GM18870 (cell line): ENCODE measurements at regions not wholly inside any gene's neighbourhood (a gene's known extent, or its start where the extent isn't known, plus 50 kb on each side); places are given as distances from the start of the nearest gene placed in this dataset.
"Not testable (repeated sequence)": the region's sequence is repeated elsewhere in the genome, so short reads cannot be mapped to it uniquely, and the experiment has no call there.

Source experiments
- ATAC-seq: cut with Tn5 transposase; IDR thresholded peaks from one replicate; pipeline ENCODE4 v1.9.1; 2021; ENCODE audit warnings: moderate library complexity; ENCODE audit not compliant: unreplicated experiment

DNA sequence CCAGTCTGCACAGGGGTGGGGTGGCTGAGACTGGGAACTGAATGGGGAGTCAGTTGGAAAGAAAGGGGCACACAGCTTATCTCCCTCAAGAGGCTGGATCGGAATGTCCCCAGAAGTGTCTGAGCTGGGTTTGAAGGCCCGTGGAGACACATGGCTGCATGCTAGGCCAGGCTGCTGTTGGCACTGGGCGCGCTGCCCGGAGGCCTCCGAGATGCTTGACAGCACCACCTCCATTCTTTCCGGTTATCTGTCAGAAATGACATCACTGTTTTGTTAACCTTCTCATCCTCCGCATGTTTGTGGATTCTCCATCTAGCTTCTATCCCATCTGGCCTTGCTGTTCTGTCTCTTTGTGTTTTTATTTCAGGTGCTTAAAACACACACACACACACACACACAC lies 85.5 kb downstream of the APIP start:
- ATAC-seq = no peak

DNA sequence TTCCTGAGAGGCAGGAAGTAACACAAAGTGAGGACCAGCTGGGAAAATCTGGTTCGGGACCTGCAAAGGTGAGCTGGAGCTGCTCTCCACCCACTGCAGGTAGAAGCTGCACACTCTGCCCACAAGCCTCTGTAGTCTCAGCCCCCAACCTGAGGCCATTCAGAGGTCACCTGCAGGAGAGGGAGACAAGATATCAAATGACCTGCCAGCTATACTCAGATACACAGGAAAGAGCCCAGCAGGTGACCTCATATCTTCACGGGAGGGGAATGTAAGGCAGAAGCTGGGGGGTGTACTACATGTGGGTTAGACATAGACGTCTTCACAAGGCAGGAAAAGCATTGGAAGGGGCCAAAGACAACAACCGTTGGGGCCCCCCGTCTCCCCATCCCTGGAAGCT lies 86.1 kb downstream of the APIP start:
- no peak for ATAC-seq

DNA sequence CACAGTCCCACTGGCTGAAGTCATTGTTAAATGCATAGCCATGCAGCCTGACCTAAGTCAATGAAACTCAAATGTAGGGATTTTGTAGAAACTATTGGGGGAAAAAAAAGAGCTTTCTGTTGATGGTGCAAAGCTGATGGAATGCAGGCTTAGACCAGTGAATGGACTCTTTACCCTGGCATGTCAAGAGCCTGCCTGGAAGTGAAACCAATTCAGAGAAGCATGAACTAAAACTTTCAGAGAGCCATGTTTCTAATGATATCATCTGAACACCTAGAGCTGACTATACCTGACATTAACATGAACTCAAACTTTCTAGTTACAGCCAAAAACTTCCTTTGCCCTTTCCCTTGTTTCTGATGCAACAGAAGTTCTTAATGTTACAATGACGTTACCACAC lies 89.0 kb downstream of the APIP start:
- no peak for ATAC-seq

DNA sequence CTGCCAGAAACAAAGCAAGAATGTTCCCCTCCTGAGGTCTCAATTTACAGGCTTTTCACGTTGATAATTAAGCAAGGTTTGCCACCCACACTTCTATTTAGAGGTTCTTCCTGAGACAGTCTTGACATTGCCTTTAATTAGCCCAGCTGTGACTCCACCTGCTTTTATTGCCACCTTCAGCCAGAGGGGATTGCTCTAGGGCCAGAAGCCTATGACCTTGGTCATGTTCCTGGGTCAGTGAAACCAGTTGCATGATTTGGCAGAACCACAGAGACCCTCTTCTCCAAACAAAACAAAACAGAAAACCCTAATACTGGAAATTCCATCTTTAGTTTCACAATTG lies 89.8 kb downstream of the APIP start:
- no peak for ATAC-seq

DNA sequence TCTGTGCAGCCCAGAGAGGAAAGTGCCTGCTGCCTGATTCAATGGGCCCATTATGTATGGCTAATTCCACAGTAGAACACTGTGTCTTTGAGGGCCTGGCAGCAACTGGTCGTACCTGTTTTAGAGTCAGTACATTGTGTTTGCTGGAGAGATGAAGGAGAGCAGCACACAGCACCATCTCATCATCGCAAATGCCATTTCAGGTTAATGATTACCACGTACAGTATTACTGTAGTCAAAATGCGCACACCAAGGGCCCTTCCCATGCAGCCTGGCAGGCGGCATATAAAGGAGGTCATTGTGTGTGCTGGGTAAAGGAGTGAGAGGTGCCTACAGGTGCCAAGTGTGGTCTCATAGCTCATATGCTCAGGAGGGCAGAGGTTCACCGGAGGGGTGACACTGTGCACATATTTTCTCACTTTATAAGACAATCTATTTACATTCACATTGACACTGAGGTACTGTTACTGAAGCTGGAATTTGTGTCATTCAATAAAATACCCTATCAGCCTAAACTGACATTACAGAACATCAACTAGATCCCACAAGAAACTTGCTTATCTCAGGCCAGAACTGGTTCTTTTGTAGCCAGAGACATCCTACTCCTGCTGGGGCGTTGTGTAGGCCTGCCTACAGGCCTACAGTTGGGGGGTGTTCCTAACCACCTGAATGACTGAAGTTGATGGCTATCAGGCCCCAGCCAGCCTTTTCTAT lies 90.4 kb downstream of the APIP start:
- ATAC-seq = no peak

DNA sequence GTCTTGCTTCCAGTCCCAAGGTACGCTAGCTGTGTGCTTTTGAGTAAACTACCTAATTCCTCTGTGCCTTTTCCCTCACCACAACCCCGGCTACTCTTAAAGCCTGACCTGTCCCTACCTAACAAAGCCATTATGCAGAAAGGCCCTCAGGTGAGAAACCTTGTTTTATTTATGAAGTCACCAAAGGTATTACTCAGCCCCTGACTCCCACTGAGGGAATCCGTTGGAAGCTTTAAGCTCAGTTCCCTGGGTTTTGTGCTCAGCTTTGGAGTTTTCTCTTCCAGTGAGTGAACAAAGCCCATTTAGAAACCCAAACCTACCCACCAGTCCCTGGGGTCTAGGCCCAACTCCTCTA lies 90.9 kb downstream of the APIP start:
- ATAC-seq = no peak

DNA sequence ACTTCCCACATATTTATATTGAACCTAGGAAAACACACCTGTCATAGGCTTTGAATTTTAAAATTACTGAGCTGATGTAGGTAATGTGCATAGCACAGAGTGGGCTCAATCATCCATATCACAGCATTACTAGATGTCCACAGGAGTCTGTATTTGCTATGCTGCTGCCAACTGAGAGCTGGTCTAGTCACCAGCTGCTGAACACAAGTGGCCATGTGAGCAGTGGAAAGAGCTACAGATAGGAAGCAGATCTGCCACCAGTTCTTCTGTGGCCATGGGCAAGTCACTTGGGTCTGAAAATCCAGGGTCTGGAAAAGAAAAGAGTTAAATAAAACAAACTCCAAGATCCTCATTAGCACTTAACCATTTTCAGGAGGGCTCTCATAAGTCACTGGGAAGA lies 91.8 kb downstream of the APIP start:
- no peak for ATAC-seq

DNA sequence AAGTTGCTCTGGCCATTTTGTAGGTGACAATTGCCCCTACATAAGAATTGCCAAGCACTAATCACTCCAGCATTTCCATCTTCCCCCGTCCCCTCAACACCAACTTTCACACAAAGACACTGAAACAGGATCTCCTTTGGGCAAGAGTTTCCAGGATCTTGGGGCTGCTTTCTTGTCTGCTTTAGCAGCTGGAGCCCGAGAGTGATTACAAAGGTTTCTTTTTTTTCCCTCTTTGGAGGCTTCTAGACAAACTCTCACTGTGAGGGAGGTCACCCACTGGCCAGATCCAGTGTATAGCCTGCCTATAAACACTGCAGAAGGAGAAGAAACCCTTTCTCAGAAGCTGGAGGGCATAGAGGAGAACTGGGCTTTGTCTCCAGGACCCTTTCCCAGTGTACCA lies 92.5 kb downstream of the APIP start:
- no peak for ATAC-seq

DNA sequence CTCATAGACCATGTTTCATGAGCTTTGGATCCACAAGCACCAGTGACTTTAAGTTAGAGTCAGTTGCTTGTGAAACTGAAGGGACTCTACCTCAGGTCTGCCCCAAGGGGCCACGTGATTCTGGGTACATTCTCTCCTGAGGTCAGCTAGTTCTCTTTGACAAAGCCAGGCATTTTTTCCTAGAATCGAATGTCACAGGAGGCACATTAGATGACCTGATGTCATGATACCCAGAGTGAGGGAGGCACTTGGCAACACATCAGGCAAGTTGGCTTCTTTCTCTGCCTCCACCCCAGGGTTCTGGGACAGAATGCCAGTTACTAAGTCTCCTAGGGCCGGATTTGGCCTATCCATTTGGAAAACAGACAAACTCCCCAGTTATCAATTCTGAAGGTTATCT lies 93.0 kb downstream of the APIP start:
- no peak for ATAC-seq

DNA sequence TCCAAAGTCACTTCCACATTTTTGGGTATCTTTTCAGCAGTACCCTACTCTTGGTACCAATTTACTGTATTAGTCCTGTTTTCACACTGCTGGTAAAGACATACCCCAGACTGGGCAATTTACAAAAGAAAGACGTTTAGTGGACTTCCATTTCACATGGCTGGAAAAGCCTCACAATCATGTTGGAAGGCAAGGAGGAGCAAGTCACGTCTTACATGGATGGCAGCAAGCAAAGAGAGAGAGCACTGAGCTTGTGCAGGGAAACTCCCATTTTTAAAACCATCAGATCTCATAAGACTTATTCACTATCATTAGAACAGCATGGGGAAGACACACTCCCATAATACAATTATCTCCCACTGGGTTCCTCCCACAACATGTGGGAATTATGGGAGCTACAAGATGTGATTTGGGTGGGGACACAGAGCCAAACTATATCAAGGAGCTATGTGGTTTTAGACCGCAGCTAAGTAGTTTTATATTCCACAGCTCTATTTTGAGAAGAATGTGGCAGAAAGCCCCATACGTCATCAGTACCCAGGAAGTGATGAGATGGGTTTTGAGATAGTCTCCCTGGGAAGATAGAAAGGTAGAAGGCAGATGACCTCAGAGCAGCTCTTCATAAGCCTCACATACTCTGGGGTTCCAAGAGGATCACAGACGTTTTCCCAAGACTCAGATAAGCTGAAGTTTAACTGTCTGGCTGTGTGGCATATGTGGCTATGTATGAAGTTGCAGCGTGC lies 96.3 kb downstream of the APIP start:
- no peak for ATAC-seq

DNA sequence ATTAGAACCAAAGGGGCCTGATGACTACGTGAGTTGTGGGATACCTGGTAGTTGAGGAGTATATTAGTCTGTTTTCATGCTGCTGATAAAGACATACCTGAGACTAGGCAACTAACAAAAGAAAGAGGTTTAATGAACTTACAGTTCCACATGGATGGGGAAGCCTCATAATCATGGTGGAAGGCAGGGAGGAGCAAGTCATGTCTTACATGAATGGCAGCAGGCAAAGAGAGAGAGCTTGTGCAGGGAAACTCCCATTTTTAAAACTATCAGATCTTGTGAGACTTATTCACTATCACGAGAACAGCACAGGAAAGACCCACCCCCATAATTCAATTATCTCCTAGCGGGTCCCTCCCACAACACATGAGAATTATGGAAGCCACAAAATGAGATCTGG lies 98.4 kb downstream of the APIP start:
- ATAC-seq = not testable (repeated sequence)

DNA sequence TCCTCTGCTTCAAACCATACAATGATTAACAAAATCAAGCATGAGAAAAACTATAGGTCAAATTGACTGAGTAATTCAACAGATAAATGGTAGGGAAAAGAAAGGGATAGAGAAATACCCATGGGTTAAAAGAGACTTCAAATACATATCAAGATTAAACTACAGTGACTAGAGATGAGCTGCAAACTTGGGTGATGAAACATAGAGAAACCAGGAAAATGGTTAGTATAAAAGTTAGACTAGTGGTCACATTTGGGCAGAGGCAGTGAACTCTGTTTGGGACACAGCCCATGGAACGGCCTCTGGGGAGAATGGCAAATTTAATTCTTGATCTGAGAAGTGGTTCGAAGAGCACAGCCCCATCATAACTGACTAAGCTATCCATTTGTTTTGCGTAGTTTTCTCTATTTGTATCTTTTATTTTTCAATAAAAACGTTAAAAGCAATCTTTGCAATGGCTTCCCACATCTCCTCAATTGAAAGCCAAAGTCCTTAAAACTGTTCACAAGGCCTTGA lies 99.4 kb downstream of the APIP start:
- no peak for ATAC-seq

DNA sequence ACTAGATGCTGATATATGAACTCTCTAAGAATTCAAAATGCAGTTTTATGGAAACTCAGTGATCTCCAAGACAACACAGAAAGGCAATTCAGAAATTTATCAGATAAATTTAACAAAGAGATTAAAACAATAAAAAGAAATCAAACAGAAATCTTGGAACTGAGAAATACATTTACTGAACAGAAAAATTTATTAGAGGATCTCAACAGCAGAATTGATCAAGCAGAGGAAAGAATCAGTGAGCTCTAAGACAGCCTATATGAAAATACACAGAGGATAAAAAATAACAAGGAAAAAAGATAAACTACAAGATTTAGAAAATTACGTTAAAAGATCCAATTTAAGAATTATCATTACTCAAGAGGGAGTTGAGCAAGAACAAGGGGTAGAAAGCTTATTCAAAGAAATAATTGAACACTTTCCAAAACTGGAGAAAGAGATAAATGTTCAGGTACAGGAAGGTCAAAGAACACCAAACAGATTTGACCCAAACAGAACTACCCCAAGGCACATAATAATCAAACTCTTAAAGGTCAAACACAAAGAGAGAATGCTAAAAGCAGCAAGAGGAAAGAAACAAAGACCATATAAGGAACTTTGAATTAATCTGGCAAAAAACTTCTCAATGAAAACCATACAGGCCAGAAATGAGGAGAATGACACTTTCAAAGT lies 103.1 kb downstream of the APIP start:
- ATAC-seq = no peak

DNA sequence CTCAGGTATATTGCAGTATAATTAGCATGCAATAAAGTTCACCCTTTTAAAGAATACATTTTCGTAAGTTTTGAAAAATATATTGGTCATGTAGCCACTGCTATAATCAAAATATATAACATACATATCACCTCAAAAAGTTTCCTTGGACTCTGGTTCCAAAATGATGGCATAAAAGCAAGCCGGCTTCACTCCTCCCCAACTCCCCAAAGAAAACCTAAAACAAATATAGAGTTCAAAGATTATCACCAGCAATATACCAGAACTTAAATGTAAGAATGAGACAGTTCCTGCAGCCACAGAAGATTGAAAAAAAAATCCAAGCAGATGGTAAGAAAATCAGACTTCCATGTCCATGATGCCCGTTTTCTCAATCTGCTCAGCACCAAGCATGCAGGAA lies 104.3 kb downstream of the APIP start:
- no peak for ATAC-seq

DNA sequence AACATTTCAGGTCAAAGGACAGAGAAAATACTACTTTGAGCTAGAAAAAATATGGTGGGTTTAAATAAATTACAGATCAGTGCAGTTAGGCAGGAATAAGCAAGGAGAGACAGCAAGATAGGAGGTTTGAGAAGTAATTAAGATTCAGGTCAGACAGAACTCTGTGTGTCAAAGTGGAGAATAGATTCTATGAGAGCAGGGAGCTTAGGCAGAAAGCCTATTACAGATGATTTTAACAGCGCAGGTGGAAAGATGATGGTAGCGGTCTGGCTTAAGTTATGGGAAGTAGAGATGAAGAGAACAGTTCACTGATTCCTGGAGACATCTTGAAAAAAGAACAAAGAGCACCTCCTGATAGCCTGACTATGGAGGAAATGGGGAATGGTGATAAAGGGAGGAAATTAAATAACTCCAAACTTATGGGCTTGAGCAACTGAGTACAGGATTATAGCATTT lies 106.0 kb downstream of the APIP start:
- no peak for ATAC-seq

DNA sequence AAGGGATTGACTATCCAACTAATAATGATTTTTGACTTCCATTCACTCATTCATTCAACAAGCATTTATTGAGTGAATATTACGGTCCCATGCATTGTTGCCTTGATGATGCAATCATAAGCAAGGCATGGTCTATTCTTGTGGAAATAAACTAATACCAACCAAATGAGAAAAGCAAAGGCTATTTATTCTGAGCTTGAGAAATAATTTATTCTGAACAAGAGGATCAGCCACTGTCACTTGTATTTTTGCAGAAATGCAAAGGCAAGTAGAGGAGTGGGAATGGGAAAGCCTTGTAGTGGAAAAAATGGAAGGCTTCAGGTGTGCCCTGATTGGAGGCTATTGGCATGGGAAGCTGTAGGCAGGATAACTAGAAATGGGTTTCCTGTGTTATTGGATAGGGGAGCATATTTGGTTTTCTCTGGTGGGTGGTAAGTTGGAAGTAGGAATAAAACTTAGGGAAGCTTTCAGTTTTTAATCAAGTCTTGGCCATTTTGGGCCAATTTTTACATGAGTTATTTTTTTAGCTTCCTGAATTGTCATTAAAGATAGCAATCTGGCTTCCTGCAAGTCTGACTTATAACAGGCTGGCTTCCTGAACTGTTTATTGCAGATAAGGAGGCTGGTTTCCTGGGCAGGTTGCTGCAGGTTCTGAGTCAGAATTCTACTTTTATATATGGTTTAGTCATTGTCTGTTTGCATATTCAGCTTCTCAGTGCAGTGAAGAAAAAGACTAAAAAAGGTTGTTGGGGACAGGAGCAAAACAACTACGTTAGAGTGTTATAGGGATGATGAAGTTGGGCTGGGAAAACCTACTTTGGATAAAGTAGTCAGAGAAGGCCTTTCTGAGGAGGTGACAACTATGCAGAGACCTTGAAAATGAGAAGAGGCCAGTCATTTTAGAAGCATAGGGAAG lies 106.7 kb downstream of the APIP start:
- no peak for ATAC-seq

DNA sequence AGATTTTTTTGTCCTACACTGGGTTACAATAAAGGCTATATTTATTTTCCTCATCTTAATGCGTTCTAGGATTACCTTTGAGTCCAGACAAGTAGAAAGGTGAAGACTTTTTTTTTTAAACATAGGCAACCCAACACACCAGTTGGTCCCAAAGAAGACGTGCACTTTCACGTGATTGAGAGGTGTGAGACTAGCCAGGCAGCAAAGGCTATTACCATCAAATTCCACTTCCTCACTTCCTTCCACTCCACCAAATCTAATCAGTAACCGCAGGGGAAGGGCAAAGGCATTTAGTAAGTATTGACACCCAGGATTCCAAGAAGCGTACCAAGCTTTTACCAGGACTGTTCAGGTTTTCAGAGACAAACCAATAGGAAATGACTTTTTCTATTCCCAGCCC lies 109.3 kb downstream of the APIP start:
- ATAC-seq = no peak

DNA sequence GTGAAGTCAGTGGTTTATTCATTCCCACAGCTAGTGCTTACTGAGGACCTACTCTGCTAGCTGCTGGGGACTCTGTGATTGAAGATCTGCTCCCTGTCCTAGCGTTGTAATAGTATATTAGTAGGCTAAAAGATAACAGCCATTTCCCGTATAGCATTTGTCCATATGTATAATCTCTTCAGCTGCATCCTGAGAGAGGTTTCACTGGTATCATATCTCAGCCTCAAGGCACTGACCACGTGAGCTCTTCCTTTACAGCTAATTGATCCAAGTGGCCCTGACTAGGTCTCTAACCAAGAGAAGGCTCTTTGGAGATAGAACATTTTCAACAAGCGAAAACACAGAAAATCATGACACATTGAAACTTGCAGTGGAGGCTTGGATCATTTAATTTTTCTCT lies 110.2 kb downstream of the APIP start:
- no peak for ATAC-seq

DNA sequence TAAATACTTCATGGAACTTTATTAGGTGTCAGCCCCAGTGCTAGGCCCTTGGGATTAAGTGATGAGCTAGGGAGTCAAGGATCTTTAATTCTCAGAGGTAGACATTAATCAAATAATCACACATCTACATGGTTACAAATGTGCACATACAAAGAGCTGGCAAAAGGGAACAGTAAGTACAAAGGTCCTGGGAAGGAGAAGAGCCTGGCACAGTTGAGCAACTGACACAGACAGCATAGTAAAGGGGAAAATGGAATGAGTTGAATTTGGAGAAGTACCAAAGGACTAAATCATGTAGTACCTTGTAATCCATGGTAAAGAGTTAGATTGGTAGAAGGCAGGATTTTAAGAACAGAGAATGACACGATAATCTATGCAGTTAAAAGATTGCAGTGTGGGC lies 116.3 kb downstream of the APIP start:
- no peak for ATAC-seq

DNA sequence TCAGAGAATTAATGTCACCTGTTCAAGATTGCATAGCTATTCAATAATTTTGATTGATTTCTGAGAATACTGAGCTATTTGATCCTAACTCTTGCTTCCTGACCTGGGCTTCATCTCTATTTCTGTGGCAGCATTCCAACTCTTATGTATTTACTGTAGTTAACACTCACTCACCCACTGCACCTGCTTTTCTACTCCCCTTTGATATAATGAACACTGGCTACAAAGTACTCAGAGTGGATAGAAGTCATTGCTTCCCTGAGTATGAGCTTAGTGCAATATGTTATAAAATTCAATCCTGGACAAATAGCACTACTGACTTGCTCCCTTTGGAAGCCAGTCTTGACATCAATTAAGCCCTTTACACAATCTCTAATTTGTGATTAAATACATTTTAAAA lies 117.2 kb downstream of the APIP start:
- no peak for ATAC-seq

DNA sequence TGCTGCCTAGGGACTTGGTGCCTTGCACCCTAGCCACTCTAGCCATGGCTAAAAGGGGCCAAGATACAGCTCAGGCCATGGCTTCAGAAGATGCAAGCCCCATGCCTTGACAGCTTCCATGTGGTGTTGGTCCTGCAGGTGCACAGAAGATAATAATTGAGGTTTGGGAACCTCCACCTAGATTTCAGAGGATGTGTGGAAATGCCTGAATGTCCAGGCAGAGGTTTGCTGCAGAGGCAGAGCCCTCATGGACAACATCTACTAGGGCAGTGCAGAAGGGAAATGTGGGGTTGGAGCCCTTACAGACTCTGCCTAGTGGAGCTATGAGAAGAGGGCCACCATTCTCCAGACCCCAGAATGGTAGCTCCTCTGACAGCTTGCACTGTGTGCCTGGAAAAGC lies 118.7 kb downstream of the APIP start:
- ATAC-seq = not testable (repeated sequence)
